ENCODE measurements at regions not wholly inside any gene's neighbourhood (a gene's known extent, or its start where the extent isn't known, plus 50 kb on each side); places are given as distances from the start of the nearest gene placed in this dataset.
"Not testable (repeated sequence)": the region's sequence is repeated elsewhere in the genome, so short reads cannot be mapped to it uniquely, and the experiment has no call there.

DNA sequence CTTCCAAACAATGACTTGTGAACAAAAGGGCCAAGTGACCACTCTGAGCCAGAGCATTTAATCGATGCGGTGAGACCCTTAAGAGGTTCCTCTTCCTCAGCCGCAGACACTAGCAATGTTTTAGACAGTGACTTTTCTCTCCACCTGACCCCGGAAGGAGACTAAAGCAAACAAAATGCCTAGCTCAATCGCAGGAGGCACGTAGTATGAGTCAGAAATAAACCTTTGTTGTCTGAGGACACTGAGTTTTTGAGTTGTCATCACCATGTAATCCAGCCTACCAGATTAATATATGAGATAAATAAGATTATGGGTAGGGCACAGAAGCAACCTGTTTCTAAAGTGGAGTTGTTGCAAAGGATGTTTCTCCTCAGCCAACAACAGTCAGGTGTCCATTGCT is 326.2 kb upstream of the DUSP10 start:
- no peak for DNase-seq (ENCODE audit: low read depth in 2 of 2)

DNA sequence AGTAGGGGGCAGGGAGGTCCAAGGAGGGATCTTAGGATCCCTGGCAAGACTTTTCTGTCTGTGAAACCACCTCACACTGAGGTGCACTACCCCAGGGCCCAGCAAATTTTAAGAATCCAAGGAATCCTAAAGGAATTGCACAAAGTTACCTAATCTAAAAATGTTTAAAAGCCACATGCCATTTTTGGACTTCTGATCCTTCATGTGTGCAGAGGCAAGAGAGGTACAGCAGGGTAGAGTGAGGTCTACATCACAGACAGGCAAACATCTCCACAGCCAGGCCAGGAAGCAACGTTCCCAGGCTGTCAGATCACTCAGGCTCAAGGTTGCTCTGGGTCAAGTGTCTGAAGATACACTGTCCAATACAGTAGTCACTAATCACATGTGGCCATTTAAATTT is 324.6 kb upstream of the DUSP10 start:
- no peak for DNase-seq (ENCODE audit: low read depth in 2 of 2)

DNA sequence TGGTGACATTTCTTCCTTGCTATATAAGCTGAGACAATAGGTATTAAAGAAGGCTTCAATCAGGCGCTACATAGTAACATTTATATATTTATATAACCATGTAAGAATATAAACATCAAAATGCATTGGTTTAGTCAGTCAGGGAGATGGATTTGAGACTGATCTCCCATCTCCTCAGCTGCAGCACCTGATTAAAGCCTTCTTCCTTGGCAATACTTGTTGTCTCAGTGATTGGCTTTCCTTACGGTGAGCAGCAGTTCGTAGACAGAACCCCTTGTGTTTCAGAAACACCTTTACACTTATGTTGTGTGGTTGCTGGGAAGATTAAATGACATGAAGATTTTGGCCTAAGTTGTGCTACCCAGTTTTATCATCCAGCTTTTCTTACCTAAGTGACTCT is 323.3 kb upstream of the DUSP10 start:
- DNase-seq (ENCODE audit: low read depth in 2 of 2) = no peak

DNA sequence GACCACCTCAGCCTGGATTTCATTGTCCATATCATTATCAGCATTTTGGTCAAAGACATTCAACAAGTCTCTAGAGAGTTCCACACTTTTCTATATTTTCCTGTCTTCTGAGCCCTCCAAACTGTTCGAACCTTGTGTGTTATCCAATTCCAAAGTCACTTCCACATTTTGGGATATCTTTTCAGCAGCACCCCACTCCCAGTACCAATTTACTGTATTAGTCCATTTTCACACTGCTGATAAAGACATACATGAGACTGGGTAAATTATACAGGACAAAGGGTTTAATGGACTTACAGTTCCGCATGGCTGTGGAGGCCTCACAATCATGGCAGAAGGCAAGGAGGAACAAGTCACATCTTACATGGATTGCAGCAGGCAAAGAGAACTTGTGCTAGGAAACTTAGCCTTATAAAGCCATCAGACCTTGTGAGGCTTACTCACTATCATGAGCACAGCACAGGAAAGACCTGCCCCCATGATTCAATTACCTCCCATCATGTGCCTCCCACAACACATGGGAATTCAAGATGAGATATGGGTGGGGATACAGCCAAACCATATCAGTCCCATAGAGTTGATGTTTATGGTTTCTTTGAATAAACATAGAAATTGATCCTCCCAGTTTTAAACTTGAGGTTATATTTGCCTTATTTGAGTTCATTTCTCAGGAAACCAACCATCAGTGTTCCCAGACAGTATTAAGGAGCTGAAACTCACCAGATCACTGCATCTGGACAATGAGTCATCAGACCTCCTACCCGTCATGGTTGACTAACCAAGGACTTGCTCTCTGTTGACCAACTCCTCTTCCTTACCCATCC is 322.7 kb upstream of the DUSP10 start:
- no peak for DNase-seq (ENCODE audit: low read depth in 2 of 2)

DNA sequence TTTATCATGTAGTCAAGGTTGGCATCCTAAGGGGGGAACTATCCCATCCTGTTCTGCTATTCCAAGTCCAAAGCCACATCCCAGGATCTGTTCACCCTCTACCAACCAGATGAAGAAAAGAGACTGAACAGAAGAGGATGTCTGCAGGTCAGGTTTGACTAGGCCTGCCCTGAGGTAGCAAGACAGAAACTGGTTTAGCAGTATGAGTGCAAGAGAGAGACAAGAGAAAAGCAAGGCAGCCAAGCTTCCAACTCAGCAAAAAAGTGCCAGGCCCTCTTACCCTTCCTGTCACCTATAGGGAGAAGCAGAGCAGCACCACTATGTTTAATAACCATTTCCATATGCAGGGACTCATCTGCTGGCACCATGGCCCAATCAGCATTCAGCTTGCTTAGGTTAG is 320.8 kb upstream of the DUSP10 start:
- DNase-seq (ENCODE audit: low read depth in 2 of 2) = no peak

DNA sequence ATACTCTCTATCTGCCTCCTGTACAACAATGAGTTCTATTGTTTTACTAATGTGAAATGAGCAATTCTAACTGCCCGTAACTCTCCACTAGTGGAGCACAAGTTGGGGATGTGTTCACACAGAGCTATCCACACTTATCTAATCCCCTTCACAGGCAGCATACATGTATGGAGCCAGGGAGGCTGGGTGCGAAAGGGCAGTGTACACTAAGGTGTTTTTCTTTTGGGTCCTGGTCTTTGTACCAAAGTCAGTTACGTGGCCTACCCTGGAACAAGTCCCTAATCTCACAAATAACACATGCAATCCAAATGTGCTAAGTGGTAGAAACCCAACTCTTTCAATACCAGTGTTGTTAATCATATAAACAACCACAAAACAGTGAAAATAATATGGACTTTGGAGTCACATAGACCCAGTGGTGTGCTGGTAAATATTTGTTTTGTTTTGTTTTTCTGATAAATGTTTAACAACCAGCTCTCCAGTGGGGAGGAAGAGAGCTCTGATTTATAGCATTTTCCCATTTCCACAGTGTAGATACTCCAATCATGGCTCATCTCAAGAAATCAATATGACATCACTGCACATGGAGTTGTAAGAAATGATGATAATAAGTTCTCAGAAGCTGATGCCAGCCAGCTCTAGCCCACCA is 319.9 kb upstream of the DUSP10 start:
- DNase-seq (ENCODE audit: low read depth in 2 of 2) = no peak

DNA sequence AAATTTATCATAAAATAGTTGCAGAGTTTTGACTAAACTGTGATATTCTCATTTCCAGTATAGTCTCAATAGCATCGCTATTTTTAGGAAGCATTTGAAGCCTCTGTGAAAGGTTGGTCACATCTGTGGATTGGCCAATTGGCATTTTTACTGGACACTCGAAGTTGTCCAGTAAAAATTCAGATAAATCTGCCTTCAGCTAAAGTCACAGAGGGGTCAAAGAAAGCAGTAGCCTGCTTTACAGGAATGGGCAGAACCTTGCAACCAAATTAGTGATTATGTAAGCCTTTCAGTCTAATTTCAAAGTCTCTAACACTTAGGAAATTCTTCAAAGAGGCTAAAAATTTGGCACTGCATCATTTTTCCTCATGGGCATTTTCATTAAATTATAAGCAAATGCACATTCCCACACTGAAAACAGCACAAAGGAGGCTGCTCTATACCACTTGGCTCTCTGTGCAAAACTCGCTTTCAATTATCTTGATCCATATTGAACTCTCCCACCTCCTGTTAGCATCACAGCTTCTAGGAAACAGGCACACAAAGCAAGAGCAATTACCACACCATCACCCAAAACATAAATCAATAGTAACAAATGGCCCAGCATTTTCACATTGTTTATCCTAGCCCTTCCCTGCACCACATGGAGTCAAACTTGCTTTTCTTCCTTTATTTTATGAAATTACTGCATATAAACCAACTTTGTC is 318.5 kb upstream of the DUSP10 start:
- no peak for DNase-seq (ENCODE audit: low read depth in 2 of 2)

DNA sequence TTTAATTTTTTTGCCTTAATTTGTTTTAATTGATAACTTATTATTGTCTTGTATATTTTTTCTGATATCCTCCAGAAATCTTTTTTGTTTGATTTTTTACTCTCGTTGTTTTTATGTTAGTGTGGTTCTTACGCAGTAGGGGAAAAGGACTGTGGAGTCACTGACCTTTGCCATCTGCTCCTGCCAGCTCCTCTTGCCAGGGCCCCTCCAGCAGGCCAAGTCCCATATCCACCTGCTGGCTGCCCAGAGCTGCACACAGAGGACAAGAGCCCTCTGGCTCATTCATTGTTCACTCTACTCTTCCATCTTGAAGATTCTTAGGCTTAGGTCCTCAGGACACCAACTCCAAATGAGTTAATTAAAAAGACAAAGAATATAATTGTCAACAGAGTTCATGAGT is 316.4 kb upstream of the DUSP10 start:
- no peak for DNase-seq (ENCODE audit: low read depth in 2 of 2)

DNA sequence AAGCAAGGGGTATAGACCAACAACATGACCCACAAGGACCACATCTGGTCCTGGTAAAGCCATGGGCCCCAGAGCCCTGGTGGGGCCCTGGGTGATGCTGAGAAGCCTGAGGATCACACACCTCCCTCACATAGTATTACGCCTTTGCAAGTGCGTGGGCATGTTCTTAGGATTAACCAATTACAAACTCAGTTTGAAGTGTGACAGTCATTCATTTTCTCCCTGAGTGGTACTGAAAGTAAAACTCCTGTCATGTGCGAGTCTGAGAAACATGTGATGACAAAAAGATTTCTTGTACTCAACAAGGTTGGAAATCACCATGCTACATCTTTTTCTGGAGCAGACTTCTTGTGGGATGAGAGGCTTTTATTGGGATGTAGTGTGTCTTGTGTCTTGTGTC is 315.3 kb upstream of the DUSP10 start:
- no peak for DNase-seq (ENCODE audit: low read depth in 2 of 2)

DNA sequence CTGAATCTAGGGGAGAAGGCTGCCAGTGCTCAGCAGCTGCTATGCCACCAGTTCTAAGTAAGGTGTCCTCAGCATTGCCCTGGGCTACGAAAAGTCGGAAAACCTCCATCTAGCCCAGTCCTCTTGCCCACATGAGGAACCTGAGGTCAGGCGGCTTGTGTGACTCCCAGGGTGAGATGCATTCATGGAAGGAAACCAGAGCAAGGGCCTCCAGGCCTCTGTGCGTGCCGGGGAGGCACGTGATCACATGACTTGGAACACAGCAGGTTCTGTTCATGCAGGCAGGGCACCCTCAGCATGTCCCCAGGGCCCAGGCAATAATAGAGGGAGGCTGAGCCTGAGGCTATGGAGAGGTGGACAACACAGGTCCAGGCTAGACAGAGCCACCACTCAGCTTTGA is 312.5 kb upstream of the DUSP10 start:
- no peak for DNase-seq (ENCODE audit: low read depth in 2 of 2)

DNA sequence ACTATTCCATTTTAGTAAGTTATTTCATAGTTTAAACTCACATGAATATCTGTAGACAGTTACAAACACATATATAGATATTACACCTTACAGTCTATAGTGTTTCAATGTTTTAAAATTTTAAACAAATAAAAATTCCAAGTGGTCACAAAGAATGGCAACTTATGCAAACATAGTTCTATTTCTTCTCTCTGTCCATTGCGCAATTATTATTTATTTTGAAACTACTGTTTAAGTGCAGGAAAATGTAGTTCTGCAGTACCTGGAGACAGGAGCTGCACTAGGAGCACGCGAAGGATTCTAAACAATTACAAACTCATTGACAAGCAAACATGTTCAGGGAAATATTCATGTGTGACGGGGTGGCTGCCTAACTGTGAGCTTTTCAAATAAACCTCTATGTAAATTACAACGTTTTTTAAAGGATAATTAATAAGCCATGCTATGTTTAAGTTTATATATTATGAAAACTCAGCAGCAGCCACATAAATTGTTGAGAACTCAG is 312.0 kb upstream of the DUSP10 start:
- DNase-seq (ENCODE audit: low read depth in 2 of 2) = no peak

DNA sequence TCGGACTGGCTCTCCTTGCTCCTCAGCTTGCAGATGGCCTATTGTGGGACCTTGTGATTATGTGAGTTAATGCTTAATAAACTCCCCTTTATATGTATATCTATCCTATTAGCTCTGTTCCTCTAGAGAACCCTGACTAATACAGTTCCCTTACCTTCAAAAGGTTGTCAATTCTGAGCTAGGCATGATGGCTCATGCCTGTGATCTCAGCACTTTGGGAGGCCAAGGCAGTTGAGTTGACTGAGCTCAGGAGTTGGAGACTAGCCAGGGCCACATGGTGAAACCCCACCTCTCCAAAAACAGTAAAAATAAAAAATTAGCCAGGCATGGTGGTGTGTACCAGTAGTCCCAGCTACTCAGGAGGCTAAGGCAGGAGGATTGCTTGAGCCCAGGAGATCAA is 309.4 kb upstream of the DUSP10 start:
- not testable (repeated sequence) for DNase-seq (ENCODE audit: low read depth in 2 of 2)

DNA sequence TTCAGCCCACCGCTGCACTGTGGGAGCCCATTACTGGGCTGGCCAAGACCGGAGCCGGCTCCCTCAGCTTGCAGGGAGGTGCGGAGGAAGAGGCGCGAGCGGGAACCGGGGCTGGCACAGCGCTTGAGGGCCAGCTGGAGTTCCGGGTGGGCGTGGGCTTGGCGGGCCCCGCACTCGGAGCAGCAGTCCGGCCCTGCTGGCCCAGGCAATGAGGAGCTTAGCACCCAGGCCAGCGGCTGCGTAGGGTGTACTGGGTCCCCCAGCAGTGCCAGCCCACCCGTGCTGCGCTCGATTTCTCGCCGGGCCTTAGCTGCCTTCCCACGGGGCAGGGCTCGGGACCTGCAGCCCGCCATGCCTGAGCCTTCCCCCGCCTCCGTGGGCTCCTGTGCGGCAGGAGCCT is 307.8 kb upstream of the DUSP10 start:
- not testable (repeated sequence) for DNase-seq (ENCODE audit: low read depth in 2 of 2)

DNA sequence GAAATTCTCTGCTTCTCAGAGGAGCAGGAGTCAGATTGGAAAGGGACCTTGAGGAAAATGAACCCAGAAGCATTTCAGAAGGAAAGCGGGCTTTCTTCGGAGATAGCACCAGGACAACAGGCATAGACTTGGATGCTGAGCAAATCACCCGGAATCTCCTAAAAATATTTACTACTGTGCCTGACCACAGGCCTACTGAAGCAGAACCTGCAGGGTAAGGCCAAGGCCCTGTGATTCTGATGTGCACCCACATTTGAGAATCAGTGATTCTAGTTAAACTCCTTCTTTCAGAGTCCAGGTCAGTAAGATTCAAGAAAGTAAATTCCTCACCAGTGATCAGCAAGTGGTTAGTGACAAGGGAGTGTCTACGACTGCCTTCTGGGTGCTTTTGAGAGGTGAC is 307.3 kb upstream of the DUSP10 start:
- no peak for DNase-seq (ENCODE audit: low read depth in 2 of 2)

DNA sequence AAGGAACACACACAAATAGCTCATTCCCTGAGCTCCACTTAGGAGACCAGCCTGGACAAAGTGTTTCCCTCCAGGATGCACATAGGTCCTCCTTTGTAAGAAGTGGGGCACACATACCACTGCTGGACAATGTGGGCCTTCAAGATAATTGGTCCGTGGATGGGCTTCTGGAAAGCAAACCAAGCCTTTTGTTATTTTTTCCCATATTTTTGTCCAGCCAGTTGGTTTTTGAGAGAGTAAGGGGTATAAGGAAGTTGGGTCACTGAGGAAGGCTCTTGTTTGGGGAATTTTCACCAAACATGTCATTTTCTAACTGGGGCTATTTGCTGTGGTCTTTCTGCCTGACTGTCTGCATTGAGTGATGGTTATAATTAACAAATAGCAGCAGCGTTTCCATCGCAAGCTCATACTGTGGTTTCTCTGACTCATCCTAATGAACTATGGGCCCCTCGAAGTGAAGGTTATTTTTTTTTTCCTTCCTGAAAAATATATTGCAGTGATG is 306.3 kb upstream of the DUSP10 start:
- peak; percentile 54 to 57 for DNase-seq (ENCODE audit: low read depth in 2 of 2)

DNA sequence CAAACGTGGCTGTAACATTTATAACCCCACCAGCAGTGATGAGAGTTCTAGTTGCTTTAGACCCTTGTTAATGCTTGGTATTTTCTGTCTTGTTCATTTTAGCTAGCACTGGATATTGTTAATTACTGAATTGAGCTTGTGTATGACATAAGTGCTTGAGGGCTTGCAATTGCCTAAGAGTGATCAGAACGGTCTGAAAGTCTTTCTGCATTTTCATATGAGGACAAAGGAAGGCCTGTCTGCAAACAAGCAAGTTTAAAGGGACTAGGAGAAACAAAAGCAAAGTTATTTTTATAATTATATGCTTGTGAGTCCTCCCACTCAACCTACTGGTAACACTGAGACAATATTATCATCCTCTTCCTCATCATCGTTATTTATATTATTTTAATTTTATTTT is 305.5 kb upstream of the DUSP10 start:
- DNase-seq (ENCODE audit: low read depth in 2 of 2) = no peak

DNA sequence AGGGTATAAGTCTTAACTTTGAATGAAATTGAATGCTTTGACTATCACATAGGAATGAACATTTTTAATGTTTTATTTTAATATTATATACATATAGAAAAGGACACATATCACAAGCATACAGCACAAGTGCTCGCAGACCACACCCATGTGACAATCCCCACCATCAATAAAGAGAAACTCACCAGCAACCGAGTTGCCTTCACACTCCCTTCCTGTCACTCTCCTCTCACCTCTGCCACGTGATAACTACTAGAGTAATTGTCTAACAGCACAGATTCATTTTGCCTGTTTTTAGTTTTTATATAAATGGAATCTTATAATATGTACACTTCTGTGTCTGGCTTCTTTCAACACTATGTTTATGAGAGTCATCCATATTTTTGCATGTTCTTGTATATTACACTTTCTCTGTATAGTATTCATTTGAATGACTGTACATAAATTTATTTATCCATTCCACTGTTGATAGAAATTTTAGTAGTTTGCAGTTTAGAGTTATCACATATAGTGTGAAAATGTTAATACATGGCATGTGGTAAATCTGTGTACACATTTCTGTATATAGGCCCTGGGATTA is 304.9 kb upstream of the DUSP10 start:
- no peak for DNase-seq (ENCODE audit: low read depth in 2 of 2)

DNA sequence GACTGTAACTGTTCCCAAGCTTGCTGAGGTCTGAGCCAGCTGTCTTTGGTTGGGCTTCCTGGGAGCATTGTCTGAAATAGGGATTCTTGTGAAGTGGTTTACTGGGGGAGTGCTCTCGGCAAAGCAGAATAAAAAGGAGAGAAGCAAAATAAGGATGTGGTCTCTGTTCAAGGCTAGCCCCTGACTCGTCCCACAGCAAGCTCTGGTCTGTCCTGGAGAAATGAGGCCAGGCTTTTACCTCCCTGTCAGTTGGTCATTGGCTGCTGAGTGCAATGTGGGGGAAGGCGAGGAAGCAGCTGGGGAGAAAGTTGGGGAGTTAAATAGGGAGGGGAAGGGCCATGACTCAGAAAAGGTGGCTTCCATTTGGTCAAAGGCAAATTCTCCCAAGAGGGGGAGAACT is 303.9 kb upstream of the DUSP10 start:
- DNase-seq (ENCODE audit: low read depth in 2 of 2) = no peak

DNA sequence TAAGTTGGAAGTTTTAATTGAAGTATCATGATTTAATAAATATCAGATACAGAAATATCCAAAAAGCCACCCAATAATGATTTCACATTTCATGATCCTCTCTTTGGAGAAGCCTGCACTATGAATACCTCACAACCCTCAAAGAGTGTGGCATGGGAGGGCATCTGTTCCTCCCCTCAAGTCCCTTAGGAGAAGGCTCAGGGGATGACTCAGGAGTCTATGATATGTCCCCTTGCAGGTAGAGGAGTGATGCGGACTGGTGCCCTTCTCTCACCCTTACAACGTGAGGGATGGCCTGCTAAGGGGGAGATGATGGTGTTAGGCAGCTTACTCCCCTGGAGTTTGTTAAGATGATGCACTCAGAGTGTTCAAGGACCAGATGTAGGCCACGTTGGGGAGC is 303.3 kb upstream of the DUSP10 start:
- no peak for DNase-seq (ENCODE audit: low read depth in 2 of 2)

DNA sequence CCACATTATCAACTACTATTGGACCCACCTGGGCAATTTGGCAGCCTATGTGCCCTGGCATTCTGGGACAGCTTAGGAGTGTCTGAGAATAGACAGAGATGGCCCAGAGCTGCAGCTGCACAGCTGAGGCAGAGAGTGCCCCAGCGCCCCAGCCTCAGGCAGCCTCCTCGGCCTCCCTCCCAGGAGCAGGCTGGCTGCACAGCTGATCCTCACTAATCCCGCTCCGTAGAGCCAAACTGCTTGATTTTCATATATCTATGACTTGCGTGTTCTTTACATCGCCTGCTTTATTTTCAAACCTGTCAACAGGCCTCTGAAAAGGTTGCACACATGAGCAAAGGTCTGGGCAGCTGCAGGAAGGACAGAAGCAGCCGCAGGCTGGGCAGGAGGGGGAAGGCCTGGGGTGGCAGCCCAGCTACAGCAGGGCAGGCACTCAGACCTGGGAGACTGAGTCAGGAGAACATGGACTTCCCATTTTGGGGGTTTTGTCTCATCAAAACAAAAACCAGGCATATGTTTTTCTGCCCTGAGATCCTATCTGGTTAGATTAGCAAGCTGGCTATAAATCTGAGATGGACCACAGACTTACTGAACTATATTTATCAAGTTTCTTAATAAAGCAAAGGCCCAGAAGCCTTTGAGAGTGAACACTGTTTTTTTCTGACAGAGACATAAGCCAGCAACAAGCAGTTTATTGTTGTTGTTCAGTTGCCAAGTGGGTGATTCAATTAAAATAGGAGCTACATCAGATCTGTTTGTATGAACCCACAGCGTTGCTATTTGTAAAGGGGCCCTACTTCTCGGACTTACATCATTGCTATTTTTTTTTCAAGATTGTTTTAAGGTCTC is 301.8 kb upstream of the DUSP10 start:
- DNase-seq (ENCODE audit: low read depth in 2 of 2) = peak; percentile 84 to 89

DNA sequence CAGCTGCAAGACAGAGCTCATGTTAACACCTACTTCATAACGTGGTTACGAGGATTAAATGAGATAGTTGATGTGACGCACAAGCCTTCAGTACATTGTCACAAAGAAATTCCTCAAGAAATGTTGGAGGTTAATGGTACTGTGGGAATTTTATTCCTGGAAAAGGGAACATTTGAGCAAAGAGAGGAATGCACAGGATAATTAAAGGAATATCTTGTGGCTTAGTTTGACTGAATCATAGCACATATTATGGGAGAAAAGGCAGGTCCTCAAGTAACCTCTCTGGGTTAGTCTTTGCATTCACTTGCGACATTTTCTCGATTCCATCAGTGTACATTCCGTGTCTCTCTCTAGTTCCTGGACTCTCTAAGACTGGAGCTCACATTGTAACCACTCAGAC is 300.2 kb upstream of the DUSP10 start:
- DNase-seq (ENCODE audit: low read depth in 2 of 2) = peak; percentile 91 to 93

Data from fibroblast of skin of left biceps (primary cell).